ENCODE measurements at regions not wholly inside any gene's neighbourhood (a gene's known extent, or its start where the extent isn't known, plus 50 kb on each side); places are given as distances from the start of the nearest gene placed in this dataset.

DNA sequence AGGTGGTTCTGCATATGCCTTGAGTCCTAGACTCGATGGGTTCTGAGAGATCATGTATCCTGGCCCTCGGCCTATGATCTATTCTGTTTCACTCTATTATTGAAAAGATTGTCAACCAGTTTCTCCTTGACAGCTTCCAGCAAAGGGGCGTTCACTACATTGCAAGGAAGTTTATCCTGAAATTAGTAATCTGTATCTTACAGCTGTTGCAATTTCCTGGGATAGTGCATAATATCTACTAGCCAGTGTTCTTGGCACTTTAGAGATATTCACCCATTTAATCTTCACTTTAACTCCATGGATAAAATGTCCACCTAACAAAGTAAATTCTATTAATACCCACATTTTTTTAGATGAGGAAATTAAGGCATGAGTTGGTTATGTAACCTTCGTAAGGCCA lies 203.6 kb downstream of the TGFB2 start (continued):
- TF ChIP-seq, protein P1, sequence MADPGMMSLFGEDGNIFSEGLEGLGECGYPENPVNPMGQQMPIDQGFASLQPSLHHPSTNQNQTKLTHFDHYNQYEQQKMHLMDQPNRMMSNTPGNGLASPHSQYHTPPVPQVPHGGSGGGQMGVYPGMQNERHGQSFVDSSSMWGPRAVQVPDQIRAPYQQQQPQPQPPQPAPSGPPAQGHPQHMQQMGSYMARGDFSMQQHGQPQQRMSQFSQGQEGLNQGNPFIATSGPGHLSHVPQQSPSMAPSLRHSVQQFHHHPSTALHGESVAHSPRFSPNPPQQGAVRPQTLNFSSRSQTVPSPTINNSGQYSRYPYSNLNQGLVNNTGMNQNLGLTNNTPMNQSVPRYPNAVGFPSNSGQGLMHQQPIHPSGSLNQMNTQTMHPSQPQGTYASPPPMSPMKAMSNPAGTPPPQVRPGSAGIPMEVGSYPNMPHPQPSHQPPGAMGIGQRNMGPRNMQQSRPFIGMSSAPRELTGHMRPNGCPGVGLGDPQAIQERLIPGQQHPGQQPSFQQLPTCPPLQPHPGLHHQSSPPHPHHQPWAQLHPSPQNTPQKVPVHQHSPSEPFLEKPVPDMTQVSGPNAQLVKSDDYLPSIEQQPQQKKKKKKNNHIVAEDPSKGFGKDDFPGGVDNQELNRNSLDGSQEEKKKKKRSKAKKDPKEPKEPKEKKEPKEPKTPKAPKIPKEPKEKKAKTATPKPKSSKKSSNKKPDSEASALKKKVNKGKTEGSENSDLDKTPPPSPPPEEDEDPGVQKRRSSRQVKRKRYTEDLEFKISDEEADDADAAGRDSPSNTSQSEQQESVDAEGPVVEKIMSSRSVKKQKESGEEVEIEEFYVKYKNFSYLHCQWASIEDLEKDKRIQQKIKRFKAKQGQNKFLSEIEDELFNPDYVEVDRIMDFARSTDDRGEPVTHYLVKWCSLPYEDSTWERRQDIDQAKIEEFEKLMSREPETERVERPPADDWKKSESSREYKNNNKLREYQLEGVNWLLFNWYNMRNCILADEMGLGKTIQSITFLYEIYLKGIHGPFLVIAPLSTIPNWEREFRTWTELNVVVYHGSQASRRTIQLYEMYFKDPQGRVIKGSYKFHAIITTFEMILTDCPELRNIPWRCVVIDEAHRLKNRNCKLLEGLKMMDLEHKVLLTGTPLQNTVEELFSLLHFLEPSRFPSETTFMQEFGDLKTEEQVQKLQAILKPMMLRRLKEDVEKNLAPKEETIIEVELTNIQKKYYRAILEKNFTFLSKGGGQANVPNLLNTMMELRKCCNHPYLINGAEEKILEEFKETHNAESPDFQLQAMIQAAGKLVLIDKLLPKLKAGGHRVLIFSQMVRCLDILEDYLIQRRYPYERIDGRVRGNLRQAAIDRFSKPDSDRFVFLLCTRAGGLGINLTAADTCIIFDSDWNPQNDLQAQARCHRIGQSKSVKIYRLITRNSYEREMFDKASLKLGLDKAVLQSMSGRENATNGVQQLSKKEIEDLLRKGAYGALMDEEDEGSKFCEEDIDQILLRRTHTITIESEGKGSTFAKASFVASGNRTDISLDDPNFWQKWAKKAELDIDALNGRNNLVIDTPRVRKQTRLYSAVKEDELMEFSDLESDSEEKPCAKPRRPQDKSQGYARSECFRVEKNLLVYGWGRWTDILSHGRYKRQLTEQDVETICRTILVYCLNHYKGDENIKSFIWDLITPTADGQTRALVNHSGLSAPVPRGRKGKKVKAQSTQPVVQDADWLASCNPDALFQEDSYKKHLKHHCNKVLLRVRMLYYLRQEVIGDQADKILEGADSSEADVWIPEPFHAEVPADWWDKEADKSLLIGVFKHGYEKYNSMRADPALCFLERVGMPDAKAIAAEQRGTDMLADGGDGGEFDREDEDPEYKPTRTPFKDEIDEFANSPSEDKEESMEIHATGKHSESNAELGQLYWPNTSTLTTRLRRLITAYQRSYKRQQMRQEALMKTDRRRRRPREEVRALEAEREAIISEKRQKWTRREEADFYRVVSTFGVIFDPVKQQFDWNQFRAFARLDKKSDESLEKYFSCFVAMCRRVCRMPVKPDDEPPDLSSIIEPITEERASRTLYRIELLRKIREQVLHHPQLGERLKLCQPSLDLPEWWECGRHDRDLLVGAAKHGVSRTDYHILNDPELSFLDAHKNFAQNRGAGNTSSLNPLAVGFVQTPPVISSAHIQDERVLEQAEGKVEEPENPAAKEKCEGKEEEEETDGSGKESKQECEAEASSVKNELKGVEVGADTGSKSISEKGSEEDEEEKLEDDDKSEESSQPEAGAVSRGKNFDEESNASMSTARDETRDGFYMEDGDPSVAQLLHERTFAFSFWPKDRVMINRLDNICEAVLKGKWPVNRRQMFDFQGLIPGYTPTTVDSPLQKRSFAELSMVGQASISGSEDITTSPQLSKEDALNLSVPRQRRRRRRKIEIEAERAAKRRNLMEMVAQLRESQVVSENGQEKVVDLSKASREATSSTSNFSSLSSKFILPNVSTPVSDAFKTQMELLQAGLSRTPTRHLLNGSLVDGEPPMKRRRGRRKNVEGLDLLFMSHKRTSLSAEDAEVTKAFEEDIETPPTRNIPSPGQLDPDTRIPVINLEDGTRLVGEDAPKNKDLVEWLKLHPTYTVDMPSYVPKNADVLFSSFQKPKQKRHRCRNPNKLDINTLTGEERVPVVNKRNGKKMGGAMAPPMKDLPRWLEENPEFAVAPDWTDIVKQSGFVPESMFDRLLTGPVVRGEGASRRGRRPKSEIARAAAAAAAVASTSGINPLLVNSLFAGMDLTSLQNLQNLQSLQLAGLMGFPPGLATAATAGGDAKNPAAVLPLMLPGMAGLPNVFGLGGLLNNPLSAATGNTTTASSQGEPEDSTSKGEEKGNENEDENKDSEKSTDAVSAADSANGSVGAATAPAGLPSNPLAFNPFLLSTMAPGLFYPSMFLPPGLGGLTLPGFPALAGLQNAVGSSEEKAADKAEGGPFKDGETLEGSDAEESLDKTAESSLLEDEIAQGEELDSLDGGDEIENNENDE (IDR thresholded peaks at IDR 0.05; ENCODE audit: insufficient replicate concordance, low read length): no peak
- TF ChIP-seq SAP30 (IDR thresholded peaks at IDR 0.05; ENCODE audit: insufficient read depth, insufficient replicate concordance, low read length) (no peak), SIRT6 (IDR thresholded peaks at IDR 0.05; ENCODE audit: low read length) (no peak), BACH1 (IDR thresholded peaks at IDR 0.05; ENCODE audit: low read length) (no peak), EP300 (IDR thresholded peaks at IDR 0.05; ENCODE audit: borderline replicate concordance in 1 of 2, low read depth in 2 of 2, low read length in 2 of 2) (no peak), SIN3A (conservative IDR thresholded peaks at IDR 0.05 in 1 of 2, IDR thresholded peaks at IDR 0.05 in 1 of 2; ENCODE audit: low read depth in 1 of 2, low read length in 2 of 2) (no peak), YY1 (IDR thresholded peaks at IDR 0.05; ENCODE audit: low read depth, low read length) (no peak), TAF7 (optimal IDR thresholded peaks at IDR 0.05; ENCODE audit: borderline replicate concordance, low read depth, low read length) (no peak)
- TF ChIP-seq, protein P2, sequence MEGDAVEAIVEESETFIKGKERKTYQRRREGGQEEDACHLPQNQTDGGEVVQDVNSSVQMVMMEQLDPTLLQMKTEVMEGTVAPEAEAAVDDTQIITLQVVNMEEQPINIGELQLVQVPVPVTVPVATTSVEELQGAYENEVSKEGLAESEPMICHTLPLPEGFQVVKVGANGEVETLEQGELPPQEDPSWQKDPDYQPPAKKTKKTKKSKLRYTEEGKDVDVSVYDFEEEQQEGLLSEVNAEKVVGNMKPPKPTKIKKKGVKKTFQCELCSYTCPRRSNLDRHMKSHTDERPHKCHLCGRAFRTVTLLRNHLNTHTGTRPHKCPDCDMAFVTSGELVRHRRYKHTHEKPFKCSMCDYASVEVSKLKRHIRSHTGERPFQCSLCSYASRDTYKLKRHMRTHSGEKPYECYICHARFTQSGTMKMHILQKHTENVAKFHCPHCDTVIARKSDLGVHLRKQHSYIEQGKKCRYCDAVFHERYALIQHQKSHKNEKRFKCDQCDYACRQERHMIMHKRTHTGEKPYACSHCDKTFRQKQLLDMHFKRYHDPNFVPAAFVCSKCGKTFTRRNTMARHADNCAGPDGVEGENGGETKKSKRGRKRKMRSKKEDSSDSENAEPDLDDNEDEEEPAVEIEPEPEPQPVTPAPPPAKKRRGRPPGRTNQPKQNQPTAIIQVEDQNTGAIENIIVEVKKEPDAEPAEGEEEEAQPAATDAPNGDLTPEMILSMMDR (IDR thresholded peaks at IDR 0.05; ENCODE audit: control extremely low read depth in 1 of 3, insufficient read depth in 1 of 3, low read depth in 1 of 3, low read length in 3 of 3): no peak
